Natural killer cell (primary cell): ENCODE measurements at regions not wholly inside any gene's neighbourhood (a gene's known extent, or its start where the extent isn't known, plus 50 kb on each side); places are given as distances from the start of the nearest gene placed in this dataset.

Experiments
- ATAC-seq, 3 donors: fragments of 150-1000 bp in 2 of 3; fragments of 200-7000 bp in 1 of 3; cut with Tn5 transposase; 1 replicate in 1 of 3; 2 replicates in 2 of 3; pipeline ENCODE4 v1.10.0; 2021; ENCODE audit warnings: mild to moderate bottlenecking in 2 of 3, moderate library complexity in 2 of 3
- DNase-seq, 2 donors: peaks; one replicate each; pipeline versions ENCODE4 v3.0.0 to v3.0.0-alpha.2; 2013 to 2021; ENCODE audit warnings: mixed read lengths in 1 of 2
- H3K27ac ChIP-seq: one replicate; pipeline ENCODE4 v1.5.1; 2013; ENCODE audit warnings: mild to moderate bottlenecking, low read length
- H3K27me3 ChIP-seq: one replicate; pipeline ENCODE4 v1.6.1; 2013; ENCODE audit warnings: low read length; ENCODE audit not compliant: control insufficient read depth, insufficient read depth
- H3K36me3 ChIP-seq: one replicate; pipeline ENCODE4 v1.6.1; 2013; ENCODE audit warnings: low read length; ENCODE audit not compliant: control insufficient read depth, insufficient read depth
- H3K4me1 ChIP-seq: one replicate; pipeline ENCODE4 v1.6.1; 2013; ENCODE audit warnings: low read length; ENCODE audit not compliant: control insufficient read depth, insufficient read depth
- H3K4me3 ChIP-seq: one replicate; pipeline ENCODE4 v1.5.1; 2013; ENCODE audit warnings: low read length
- H3K9me3 ChIP-seq: one replicate; pipeline ENCODE4 v1.6.1; 2013; ENCODE audit warnings: low read length; ENCODE audit not compliant: control insufficient read depth, insufficient read depth
- H3K27ac Mint-ChIP-seq, 2 donors: one replicate each; pipeline ENCODE4 v1.8.0; 2022; ENCODE audit warnings: mild to moderate bottlenecking in 2 of 2, mixed read lengths in 2 of 2, moderate library complexity in 1 of 2
- H3K27me3 Mint-ChIP-seq, 2 donors: one replicate each; pipeline ENCODE4 v1.8.0; 2022; ENCODE audit warnings: low read depth in 2 of 2, mixed read lengths in 2 of 2
- H3K36me3 Mint-ChIP-seq: one replicate; pipeline ENCODE4 v1.8.0; 2022; ENCODE audit warnings: mixed read lengths
- H3K4me1 Mint-ChIP-seq, 2 donors: one replicate each; pipeline ENCODE4 v1.8.0; 2022; ENCODE audit warnings: mixed read lengths in 2 of 2
- H3K4me3 Mint-ChIP-seq: one replicate; pipeline ENCODE4 v1.8.0; 2022; ENCODE audit warnings: mild to moderate bottlenecking, moderate library complexity, mixed read lengths
- H3K9me3 Mint-ChIP-seq, 2 donors: one replicate each; pipeline ENCODE4 v1.8.0; 2022; ENCODE audit warnings: mixed read lengths in 2 of 2
- CTCF ChIP-seq: fragments of 200-600 bp; IDR thresholded peaks from one replicate; pipeline ENCODE4 v1.8.0; 2022; ENCODE audit warnings: antibody characterized with exemption
- WGBS: methylation state at CpG from one replicate; pipeline ENCODE4 v1.1.7; 2013; ENCODE audit warnings: missing lambda C conversion rate; ENCODE audit not compliant: insufficient coverage; 5-methylcytosine and 5-hydroxymethylcytosine counted together
- intact Hi-C: fragments of 100-400 bp; cut with micrococcal nuclease; formaldehyde crosslinking; loops from one replicate; pipeline ENCODE4 v1.14.2; 2022

GRCh38 chr2:19225931-19226330 is 132.5 kb downstream of the OSR1 start:
- Mint-ChIP-seq H3K27me3 (no peaks in the 10 kb centered on the region), H3K27ac (no peak overlapping the region), H3K4me3 (no peak overlapping the region), H3K9me3 (peaks cover 0 to 3% of the 10 kb centered on the region in 2 donors), H3K4me1 (no peaks in the 10 kb centered on the region), H3K36me3 (no peaks in the 10 kb centered on the region)
- ATAC-seq (no peak), DNase-seq (no peak)
- no peak overlapping the region for H3K4me3 ChIP-seq
- intact Hi-C loops: no loop called here
- no peaks in the 10 kb centered on the region for H3K27me3 ChIP-seq
- no peak overlapping the region for H3K27ac ChIP-seq
- no peaks in the 10 kb centered on the region for H3K36me3 ChIP-seq
- no peaks in the 10 kb centered on the region for H3K4me1 ChIP-seq
- no peak for TF ChIP-seq CTCF
- no peaks in the 10 kb centered on the region for H3K9me3 ChIP-seq
- WGBS: 94% methylated on average over 1 of the region's 1 CpG

GRCh38 chr2:19225126-19225525 is 133.3 kb downstream of the OSR1 start:
- H3K27ac Mint-ChIP-seq: no peak overlapping the region
- intact Hi-C loops: no loop called here
- no peaks in the 10 kb centered on the region for H3K4me1 ChIP-seq
- no peak overlapping the region for H3K4me3 Mint-ChIP-seq
- H3K27ac ChIP-seq: no peak overlapping the region
- peaks cover 0 to 3% of the 10 kb centered on the region in 2 donors for H3K9me3 Mint-ChIP-seq
- no peak overlapping the region for H3K4me3 ChIP-seq
- H3K36me3 Mint-ChIP-seq: no peaks in the 10 kb centered on the region
- H3K27me3 ChIP-seq: no peaks in the 10 kb centered on the region
- DNase-seq: no peak
- H3K36me3 ChIP-seq: no peaks in the 10 kb centered on the region
- no peaks in the 10 kb centered on the region for H3K9me3 ChIP-seq
- no peaks in the 10 kb centered on the region for H3K4me1 Mint-ChIP-seq
- H3K27me3 Mint-ChIP-seq: no peaks in the 10 kb centered on the region
- ATAC-seq: no peak
- no peak for TF ChIP-seq CTCF

GRCh38 chr2:19224486-19224885 is 133.9 kb downstream of the OSR1 start:
- no peaks in the 10 kb centered on the region for H3K4me1 ChIP-seq
- H3K27ac ChIP-seq: no peak overlapping the region
- no peaks in the 10 kb centered on the region for H3K9me3 ChIP-seq
- no peak overlapping the region for H3K4me3 ChIP-seq
- H3K36me3 ChIP-seq: no peaks in the 10 kb centered on the region
- intact Hi-C loops: no loop called here
- no peak for ATAC-seq
- DNase-seq: no peak
- Mint-ChIP-seq H3K9me3 (peaks cover 0 to 3% of the 10 kb centered on the region in 2 donors), H3K4me1 (no peaks in the 10 kb centered on the region), H3K27ac (no peak overlapping the region), H3K27me3 (no peaks in the 10 kb centered on the region), H3K36me3 (no peaks in the 10 kb centered on the region), H3K4me3 (no peak overlapping the region)
- no peaks in the 10 kb centered on the region for H3K27me3 ChIP-seq
- no peak for TF ChIP-seq CTCF
- no CpG with 5 or more reads among the region's 1 CpG for WGBS

- ATAC-seq: no peak
- H3K27me3 ChIP-seq: no peaks in the 10 kb centered on the region
These were observed 134.4 kb downstream of the OSR1 start for GRCh38 chr2:19224011-19224410.

More at GRCh38 chr2:19224011-19224410, 134.4 kb downstream of the OSR1 start:
- intact Hi-C loops: no loop called here
- H3K4me3 Mint-ChIP-seq: no peak overlapping the region
- no peak overlapping the region for H3K27ac ChIP-seq
- peaks cover 0 to 3% of the 10 kb centered on the region in 2 donors for H3K9me3 Mint-ChIP-seq
- no peaks in the 10 kb centered on the region for H3K4me1 ChIP-seq
- H3K9me3 ChIP-seq: no peaks in the 10 kb centered on the region
- WGBS: 80% methylated on average over 5 of the region's 5 CpGs
- no peaks in the 10 kb centered on the region for H3K36me3 ChIP-seq
- no peak overlapping the region for H3K27ac Mint-ChIP-seq
- no peaks in the 10 kb centered on the region for H3K27me3 Mint-ChIP-seq
- no peaks in the 10 kb centered on the region for H3K4me1 Mint-ChIP-seq
- H3K36me3 Mint-ChIP-seq: no peaks in the 10 kb centered on the region
- no peak for DNase-seq
- H3K4me3 ChIP-seq: no peak overlapping the region
- no peak for TF ChIP-seq CTCF
